BLaER1 (cell line): ENCODE measurements at regions not wholly inside any gene's neighbourhood (a gene's known extent, or its start where the extent isn't known, plus 50 kb on each side); places are given as distances from the start of the nearest gene placed in this dataset.

Source experiments
- H3K27ac ChIP-seq: shearing (Covaris generic); formaldehyde crosslinking; 2 replicates; pipeline ENCODE4 v1.8.1; 2022
- H3K27me3 ChIP-seq: shearing (Covaris generic); formaldehyde crosslinking; 2 replicates; pipeline ENCODE4 v1.8.1; 2022
- H3K36me3 ChIP-seq: shearing (Covaris generic); formaldehyde crosslinking; 2 replicates; pipeline ENCODE4 v1.8.1; 2022
- H3K4me1 ChIP-seq: shearing (Covaris generic); formaldehyde crosslinking; 2 replicates; pipeline ENCODE4 v1.8.1; 2022
- H3K4me2 ChIP-seq: shearing (Covaris generic); formaldehyde crosslinking; 2 replicates; pipeline ENCODE4 v1.8.1; 2022
- H3K4me3 ChIP-seq: shearing (Covaris generic); formaldehyde crosslinking; 2 replicates; pipeline ENCODE4 v1.8.1; 2022
- H3K9ac ChIP-seq: shearing (Covaris generic); formaldehyde crosslinking; 2 replicates; pipeline ENCODE4 v1.8.1; 2022
- H3K9me3 ChIP-seq: shearing (Covaris generic); formaldehyde crosslinking; 2 replicates; pipeline ENCODE4 v1.8.1; 2022
- H4K20me1 ChIP-seq: shearing (Covaris generic); formaldehyde crosslinking; 2 replicates; pipeline ENCODE4 v1.8.1; 2022
- Cebpa-rat ChIP-seq: shearing (Covaris generic); IDR thresholded peaks from 2 replicates; pipeline ENCODE4 v1.8.1; 2022

DNA sequence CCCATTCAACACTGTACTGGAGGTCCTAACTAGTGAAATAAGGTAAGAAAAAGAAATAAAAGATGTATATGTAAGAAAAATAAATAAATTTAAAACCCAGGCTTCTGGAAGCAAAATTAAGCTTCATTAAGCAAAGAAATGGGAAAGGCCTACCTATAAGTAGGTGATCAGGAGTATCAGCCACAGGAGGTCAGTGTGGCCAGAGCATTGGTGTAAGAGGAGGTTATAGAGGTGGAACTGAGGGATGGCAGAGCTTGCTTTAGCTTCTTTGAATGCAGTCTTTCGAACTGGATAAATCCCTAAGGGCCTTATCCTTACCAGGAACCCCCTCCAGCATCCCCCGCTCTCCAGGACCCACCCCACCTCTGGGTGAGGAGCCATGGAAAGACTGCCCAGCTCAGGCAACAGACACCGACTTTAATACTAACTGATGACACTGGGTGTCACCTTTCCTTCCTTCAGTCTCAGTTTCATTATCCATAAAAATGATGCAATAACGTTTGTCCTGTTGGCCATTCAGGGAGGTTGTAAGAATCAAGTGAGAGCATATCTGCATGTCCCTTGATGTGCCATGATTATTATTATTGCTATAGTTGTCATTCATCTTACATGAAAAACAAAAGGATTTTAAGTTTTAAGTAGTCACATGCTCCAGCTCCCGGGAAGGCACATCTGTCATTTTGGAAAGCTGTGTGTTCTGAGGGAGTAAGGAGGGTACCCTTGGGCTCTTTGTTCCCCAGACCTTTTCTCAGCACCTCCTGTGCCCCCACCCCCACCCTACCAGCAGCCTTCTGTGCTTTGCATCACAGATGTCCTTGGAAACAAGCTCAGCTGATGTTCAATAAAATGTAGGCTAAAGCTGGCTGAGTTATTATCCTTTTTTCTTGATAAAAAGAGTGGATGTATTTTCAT lies 50.8 kb upstream of the CTNNA1 start:
- H3K27ac ChIP-seq: no peak overlapping the region
- H3K36me3 ChIP-seq: no peaks in the 10 kb centered on the region
- no peak overlapping the region for H3K9ac ChIP-seq
- no peak overlapping the region for H3K4me2 ChIP-seq
- no peaks in the 10 kb centered on the region for H3K27me3 ChIP-seq
- H3K4me3 ChIP-seq: no peak overlapping the region
- no peaks in the 10 kb centered on the region for H3K9me3 ChIP-seq
- no peak for TF ChIP-seq Cebpa-rat
- no peaks in the 10 kb centered on the region for H4K20me1 ChIP-seq
- peaks cover 14% of the 10 kb centered on the region for H3K4me1 ChIP-seq

DNA sequence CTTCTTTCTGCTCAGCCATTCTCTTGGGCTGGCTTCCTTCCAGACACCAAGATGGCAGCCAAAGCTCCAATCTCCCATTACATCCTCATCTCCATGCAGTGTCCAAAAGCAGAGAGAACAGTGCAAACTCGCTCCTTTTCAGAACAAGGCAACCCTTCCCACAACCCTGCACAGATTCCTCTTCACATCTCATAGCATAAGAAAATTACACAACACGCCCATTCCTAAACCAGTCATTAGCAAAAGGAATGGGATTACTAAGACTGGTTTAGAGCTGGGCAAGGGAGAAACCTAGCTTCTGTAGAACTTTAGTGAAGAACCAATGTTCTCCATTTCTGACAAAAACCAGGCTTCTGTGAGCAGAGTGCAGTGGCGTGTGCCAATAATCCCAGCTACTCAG lies 51.5 kb upstream of the CTNNA1 start:
- H3K27me3 ChIP-seq: no peaks in the 10 kb centered on the region
- H3K36me3 ChIP-seq: no peaks in the 10 kb centered on the region
- no peak overlapping the region for H3K27ac ChIP-seq
- H3K4me2 ChIP-seq: no peak overlapping the region
- H3K9me3 ChIP-seq: no peaks in the 10 kb centered on the region
- H4K20me1 ChIP-seq: no peaks in the 10 kb centered on the region
- H3K4me1 ChIP-seq: peaks cover 14% of the 10 kb centered on the region
- no peak overlapping the region for H3K4me3 ChIP-seq
- no peak for TF ChIP-seq Cebpa-rat
- no peak overlapping the region for H3K9ac ChIP-seq

DNA sequence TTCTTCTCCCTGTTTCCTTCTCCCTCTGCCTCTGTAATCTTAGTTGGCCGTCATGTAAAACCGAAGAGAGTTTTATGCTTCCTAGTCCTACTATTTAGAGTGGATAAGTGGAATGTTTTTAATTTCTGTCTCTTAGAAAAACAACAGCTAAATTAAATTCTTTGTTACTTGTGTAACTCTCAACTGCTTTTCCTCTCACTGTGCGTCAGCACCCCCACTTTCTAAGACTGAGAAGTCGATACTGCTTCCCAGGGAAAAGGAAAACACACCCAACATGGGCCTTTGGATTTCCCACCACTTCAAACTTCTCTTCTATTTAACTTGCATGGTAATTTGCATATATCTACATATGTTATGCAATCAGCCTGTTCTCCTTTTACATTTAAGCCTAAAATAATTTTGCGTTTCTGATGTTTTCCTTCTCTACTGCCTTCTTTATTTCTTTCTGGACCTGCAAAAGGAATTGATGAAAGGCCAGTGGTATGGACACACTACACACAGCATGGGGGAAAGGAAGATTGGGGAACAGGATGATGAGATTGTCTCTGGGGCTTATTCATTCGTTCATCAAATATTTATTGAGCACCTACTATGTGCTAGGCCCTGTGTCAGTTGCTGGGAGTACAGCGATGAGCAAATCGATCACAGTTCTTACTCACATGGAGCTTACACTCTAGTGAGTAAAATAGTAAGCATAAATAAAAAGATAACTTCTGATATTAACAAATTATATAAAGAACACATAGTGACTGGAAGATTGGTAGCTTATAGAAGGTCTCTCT lies 52.5 kb upstream of the CTNNA1 start:
- Histone ChIP-seq H3K4me2 (no peak overlapping the region), H3K9ac (no peak overlapping the region), H4K20me1 (no peaks in the 10 kb centered on the region), H3K9me3 (no peaks in the 10 kb centered on the region), H3K27me3 (no peaks in the 10 kb centered on the region), H3K4me3 (no peak overlapping the region), H3K27ac (no peak overlapping the region), H3K36me3 (no peaks in the 10 kb centered on the region), H3K4me1 (peaks cover 14% of the 10 kb centered on the region)
- TF ChIP-seq Cebpa-rat: no peak

DNA sequence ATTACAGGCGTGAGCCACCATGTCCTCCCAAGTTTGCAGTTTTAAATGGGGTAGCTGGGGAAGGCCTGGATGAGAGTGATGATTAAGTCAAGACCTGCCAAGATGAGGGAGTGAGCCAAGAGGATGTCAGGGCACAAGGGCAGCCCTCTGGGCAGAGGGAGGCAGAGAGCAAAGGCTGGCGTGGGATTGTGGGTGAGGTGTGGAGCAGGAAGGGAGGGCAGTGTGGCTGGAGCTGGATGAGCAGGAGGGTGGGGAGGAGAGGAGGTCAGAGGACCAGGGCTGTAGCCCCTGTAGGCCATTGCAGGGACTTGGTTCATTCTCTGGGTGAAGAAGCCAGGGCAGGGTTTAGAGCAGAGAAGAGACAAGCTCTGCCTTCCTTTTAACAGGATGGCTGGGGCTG lies 53.7 kb upstream of the CTNNA1 start:
- Histone ChIP-seq H3K9ac (no peak overlapping the region), H3K4me3 (no peak overlapping the region), H3K9me3 (no peaks in the 10 kb centered on the region), H3K36me3 (no peaks in the 10 kb centered on the region), H3K27ac (no peak overlapping the region), H3K4me1 (peaks cover 14% of the 10 kb centered on the region), H4K20me1 (no peaks in the 10 kb centered on the region), H3K4me2 (no peak overlapping the region), H3K27me3 (no peaks in the 10 kb centered on the region)
- TF ChIP-seq Cebpa-rat: no peak

DNA sequence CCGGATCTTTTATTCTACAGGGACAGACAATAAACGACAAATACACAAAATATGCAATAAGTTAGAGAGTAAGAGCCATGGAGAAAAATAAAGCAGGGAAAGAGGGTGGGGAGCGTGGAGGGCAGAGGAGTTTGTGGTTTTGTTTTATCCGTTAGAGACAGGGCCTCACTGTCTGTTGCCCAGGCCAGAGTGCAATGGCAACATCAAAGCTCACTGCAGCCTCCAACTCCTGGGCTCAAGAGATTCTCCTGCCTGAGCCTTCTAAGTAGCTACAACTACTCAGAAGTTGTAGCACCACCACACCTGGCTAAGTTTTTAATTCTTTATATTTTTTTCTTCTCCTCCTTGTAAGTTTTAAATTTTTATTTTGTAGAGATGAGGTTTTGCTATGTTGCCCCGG lies 54.5 kb upstream of the CTNNA1 start:
- no peaks in the 10 kb centered on the region for H3K27me3 ChIP-seq
- H3K4me3 ChIP-seq: no peak overlapping the region
- no peak overlapping the region for H3K27ac ChIP-seq
- TF ChIP-seq Cebpa-rat: no peak
- H3K9me3 ChIP-seq: no peaks in the 10 kb centered on the region
- H3K9ac ChIP-seq: no peak overlapping the region
- peaks cover 14% of the 10 kb centered on the region for H3K4me1 ChIP-seq
- H4K20me1 ChIP-seq: no peaks in the 10 kb centered on the region
- no peaks in the 10 kb centered on the region for H3K36me3 ChIP-seq
- H3K4me2 ChIP-seq: peak overlapping the region; percentile 0; the same call in 1 of the 2 replicates

DNA sequence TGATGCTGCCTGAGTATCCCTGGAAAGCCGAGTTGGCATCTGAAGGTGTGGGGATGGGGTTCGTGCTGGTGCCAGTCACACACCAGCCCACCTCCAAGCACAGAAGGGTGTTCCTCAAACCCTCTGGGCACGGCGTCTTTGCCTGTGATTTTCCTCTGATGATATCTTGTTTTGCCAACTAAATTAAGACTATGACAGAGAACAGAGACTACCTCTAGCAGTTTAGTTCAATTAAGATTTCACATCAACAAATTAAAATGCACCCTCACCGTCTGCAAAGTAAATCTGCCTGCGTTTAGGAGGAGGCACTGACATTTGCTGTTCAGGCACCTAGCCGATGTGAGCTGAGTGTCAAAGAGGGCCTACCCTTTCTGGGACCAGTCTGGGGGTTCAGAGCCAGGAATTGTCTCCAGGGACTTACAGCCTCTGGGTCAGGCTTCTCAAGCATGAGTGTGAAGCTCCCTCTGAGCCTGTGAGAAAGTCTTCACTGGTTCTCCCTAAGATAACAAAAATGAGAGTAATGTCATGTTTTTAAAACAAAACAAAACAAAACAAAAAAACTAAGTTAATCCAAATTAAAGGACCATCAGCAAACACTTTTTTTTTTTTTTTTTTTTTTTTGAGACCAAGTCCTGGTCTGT lies 55.4 kb upstream of the CTNNA1 start:
- TF ChIP-seq Cebpa-rat: no peak
- H3K9ac ChIP-seq: no peak overlapping the region

DNA sequence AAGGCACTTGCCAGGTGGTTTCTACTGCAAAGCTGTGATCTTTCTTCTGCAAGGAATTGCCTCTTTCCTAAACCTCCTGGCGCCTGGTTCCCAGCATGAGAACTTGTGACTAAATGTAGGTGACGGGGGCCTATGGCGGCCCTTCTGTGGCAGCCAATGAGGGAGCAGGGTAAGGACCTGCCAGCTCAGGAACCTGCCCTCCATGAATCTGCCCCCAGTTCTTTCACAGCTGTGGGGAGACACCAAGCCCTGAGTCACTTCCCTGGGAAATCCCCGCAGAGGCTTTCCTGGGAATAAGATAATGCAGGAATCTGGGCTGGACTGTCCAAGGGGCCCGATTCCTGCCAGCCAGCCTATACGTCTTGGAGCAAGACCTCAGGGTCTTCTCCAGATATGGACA lies 56.7 kb upstream of the CTNNA1 start:
- TF ChIP-seq Cebpa-rat: no peak
- Histone ChIP-seq H3K9me3 (no peaks in the 10 kb centered on the region), H3K4me1 (peaks cover 14% of the 10 kb centered on the region), H3K36me3 (no peaks in the 10 kb centered on the region), H3K27ac (no peak overlapping the region), H3K4me2 (no peak overlapping the region), H4K20me1 (no peaks in the 10 kb centered on the region), H3K4me3 (no peak overlapping the region), H3K9ac (no peak overlapping the region), H3K27me3 (no peaks in the 10 kb centered on the region)

More for the DNA sequence above, 55.4 kb upstream of the CTNNA1 start:
- H3K27me3 ChIP-seq: no peaks in the 10 kb centered on the region
- H3K4me2 ChIP-seq: peak overlapping the region; percentile 0; the same call in 1 of the 2 replicates
- no peaks in the 10 kb centered on the region for H4K20me1 ChIP-seq
- H3K4me1 ChIP-seq: peaks cover 14% of the 10 kb centered on the region
- no peaks in the 10 kb centered on the region for H3K36me3 ChIP-seq
- H3K4me3 ChIP-seq: no peak overlapping the region
- no peak overlapping the region for H3K27ac ChIP-seq
- no peaks in the 10 kb centered on the region for H3K9me3 ChIP-seq

DNA sequence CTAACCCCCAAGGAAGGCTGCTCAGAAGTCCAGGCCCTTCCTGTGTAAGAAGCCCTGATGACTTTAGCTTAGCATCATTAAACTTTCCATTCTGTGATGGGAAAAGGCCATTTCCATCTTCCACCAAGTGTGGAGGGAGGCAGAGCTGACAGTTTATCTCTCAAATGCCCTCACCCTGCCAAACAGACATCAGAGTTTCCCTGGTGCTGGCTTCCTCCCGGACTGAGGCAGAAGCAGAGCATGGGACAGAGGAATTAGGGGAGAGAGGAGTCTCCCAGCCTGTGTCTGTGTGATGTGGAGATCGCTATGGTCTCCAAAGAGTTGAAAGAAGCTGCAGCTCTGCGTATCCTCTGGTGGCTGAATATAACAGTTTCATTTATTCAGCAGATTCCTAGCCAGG lies 57.4 kb upstream of the CTNNA1 start:
- no peaks in the 10 kb centered on the region for H3K9me3 ChIP-seq
- H3K4me2 ChIP-seq: no peak overlapping the region
- H3K9ac ChIP-seq: no peak overlapping the region
- no peak overlapping the region for H3K4me3 ChIP-seq
- peaks cover 14% of the 10 kb centered on the region for H3K4me1 ChIP-seq
- H3K36me3 ChIP-seq: no peaks in the 10 kb centered on the region
- no peaks in the 10 kb centered on the region for H3K27me3 ChIP-seq
- no peak for TF ChIP-seq Cebpa-rat
- H3K27ac ChIP-seq: no peak overlapping the region
- no peaks in the 10 kb centered on the region for H4K20me1 ChIP-seq

DNA sequence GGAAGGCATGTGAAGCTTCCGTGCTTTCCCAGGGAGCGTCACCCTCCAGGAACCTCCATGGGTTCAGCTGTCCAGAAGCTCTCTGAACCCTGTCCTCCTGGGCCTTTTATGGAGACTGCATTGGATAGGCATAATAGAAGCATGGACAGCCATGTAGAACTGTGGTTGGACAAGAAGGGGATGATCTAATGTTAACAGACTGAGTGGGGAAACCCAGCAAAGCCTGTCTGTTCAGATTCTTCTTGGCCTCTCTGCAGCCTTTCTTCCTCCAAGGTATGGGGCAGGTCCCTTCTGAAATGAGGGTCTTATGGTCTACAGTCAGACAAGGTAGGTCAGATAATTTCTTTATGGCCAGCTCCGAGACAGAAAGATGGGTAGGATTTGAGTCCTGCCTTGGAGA lies 59.1 kb upstream of the CTNNA1 start:
- Histone ChIP-seq H3K9me3 (no peaks in the 10 kb centered on the region), H3K4me3 (no peak overlapping the region), H3K36me3 (no peaks in the 10 kb centered on the region), H4K20me1 (no peaks in the 10 kb centered on the region), H3K4me2 (no peak overlapping the region), H3K27ac (no peak overlapping the region), H3K9ac (no peak overlapping the region), H3K4me1 (peaks cover 13% of the 10 kb centered on the region), H3K27me3 (no peaks in the 10 kb centered on the region)
- TF ChIP-seq Cebpa-rat: no peak

DNA sequence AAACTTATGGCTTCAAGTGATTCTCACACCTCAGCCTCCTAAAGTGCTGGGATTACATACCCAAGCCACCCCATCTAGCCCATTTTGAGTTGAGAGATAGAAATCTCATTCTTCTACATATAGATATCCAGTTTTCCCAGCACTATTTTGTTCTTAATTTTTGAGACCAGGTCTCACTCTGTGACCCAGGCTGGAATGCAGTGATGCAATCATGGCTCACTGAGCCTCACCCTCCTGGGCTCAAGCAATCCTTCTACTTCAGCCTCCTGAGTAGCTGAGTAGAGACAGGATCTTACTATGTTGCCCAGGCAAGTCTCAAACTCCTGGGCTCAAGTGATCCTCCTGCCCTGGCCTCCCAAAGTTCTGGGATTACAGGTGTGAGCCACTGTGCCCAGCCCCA lies 60.9 kb upstream of the CTNNA1 start:
- TF ChIP-seq Cebpa-rat: no peak
- H3K9me3 ChIP-seq: no peaks in the 10 kb centered on the region

More for the DNA sequence above, 60.9 kb upstream of the CTNNA1 start:
- H3K4me3 ChIP-seq: no peak overlapping the region
- H3K9ac ChIP-seq: no peak overlapping the region
- no peak overlapping the region for H3K4me2 ChIP-seq
- H3K4me1 ChIP-seq: no peaks in the 10 kb centered on the region
- no peak overlapping the region for H3K27ac ChIP-seq
- no peaks in the 10 kb centered on the region for H3K36me3 ChIP-seq
- H3K27me3 ChIP-seq: no peaks in the 10 kb centered on the region
- H4K20me1 ChIP-seq: no peaks in the 10 kb centered on the region
